Adrenal gland (tissue), 5 donors: ENCODE measurements at regions not wholly inside any gene's neighbourhood (a gene's known extent, or its start where the extent isn't known, plus 50 kb on each side); places are given as distances from the start of the nearest gene placed in this dataset.

Experiments used
- POLR2A ChIP-seq, 2 donors: fragments of 450-650 bp; IDR thresholded peaks; one replicate each; pipeline ENCODE4 v1.6.1; 2017; ENCODE audit warnings: antibody characterized with exemption in 2 of 2, mild to moderate bottlenecking in 2 of 2, moderate library complexity in 1 of 2
- TF ChIP-seq, protein P1 (sequence below), 6 experiments: fragments of 450-650 bp in 4 of 6; fragments of 200-600 bp in 2 of 6; sonication (generic) in 1 of 6; IDR thresholded peaks; 1 replicate in 5 of 6; 2 replicates in 1 of 6; pipeline versions ENCODE4 v1.5.1 to v1.8.0; 2016 to 2021; ENCODE audit warnings: antibody characterized with exemption in 6 of 6, mild to moderate bottlenecking in 2 of 6, moderate library complexity in 1 of 6
- donor health status: DM: no; HTN: no; CAD: no.

DNA sequence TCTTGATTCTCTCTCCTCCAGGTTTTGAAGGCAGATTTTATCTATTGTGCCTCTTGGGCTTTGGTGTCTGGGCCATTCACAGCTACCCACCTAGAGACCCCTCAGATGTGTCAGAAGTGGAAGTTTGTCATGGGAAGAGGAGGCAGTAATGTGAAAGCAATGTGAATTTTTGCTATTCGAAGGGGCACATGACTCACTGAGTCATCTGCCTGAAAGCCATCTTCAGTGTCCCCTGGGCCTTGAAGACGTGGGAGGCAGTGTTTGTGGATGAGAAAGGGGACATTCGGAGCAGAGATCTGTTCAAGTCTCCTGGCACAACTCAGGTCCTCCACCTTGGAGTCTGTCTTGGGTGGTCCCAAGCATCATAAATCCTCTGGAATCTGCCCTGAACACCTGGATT lies 530.2 kb downstream of the NPIPA7 start:
- TF ChIP-seq POLR2A (IDR thresholded peaks at IDR 0.05): no peak
- TF ChIP-seq, protein P1, sequence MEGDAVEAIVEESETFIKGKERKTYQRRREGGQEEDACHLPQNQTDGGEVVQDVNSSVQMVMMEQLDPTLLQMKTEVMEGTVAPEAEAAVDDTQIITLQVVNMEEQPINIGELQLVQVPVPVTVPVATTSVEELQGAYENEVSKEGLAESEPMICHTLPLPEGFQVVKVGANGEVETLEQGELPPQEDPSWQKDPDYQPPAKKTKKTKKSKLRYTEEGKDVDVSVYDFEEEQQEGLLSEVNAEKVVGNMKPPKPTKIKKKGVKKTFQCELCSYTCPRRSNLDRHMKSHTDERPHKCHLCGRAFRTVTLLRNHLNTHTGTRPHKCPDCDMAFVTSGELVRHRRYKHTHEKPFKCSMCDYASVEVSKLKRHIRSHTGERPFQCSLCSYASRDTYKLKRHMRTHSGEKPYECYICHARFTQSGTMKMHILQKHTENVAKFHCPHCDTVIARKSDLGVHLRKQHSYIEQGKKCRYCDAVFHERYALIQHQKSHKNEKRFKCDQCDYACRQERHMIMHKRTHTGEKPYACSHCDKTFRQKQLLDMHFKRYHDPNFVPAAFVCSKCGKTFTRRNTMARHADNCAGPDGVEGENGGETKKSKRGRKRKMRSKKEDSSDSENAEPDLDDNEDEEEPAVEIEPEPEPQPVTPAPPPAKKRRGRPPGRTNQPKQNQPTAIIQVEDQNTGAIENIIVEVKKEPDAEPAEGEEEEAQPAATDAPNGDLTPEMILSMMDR (IDR thresholded peaks at IDR 0.05): no peak
